ENCODE measurements at regions not wholly inside any gene's neighbourhood (a gene's known extent, or its start where the extent isn't known, plus 50 kb on each side); places are given as distances from the start of the nearest gene placed in this dataset.

- Mint-ChIP-seq H3K36me3 (peaks cover 0 to 4% (median 0%) of the 10 kb centered on the region in 3 donors), H3K27me3 (ENCODE audit: low read depth in 3 of 3) (peaks cover 0 to 6% (median 2%) of the 10 kb centered on the region in 3 donors), H3K4me3 (no peak overlapping the region), H3K27ac (no peak overlapping the region), H3K4me1 (no peaks in the 10 kb centered on the region), H3K9me3 (peaks cover 0 to 2% (median 0%) of the 10 kb centered on the region in 6 donors)
- DNase-seq: no peak
Observed at GRCh38 chr2:145038041-145038525, 518.2 kb upstream of the ZEB2 start.

GRCh38 chr2:145036421-145037011 is 516.6 kb upstream of the ZEB2 start:
- no peak overlapping the region for H3K27ac Mint-ChIP-seq
- H3K36me3 Mint-ChIP-seq: no peaks in the 10 kb centered on the region
- no peaks in the 10 kb centered on the region for H3K4me1 Mint-ChIP-seq
- no peak overlapping the region for H3K4me3 Mint-ChIP-seq
- peaks cover 0 to 2% (median 0%) of the 10 kb centered on the region in 6 donors for H3K9me3 Mint-ChIP-seq
- no peak for DNase-seq
- peaks cover 0 to 4% (median 2%) of the 10 kb centered on the region in 3 donors for H3K27me3 Mint-ChIP-seq (ENCODE audit: low read depth in 3 of 3)

DNA sequence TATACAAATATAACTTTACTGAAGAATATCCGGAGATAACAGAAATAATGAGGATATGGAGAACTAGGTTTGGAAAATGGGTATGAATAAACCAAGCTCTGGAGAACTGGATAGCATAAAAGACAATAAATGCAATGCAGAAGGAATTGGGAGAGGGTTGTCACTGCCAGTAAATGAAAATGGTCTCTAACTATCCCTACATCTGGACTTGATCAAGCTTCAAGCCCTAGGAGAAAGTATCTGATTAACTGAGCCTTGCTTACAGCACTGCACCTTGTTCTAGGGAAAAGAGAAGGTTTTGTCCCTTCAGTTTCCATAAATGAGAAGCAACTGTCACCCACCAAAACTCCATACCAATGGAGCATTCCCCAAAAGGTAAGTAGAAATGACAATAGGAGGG is 514.6 kb upstream of the ZEB2 start:
- no peak overlapping the region for H3K4me3 Mint-ChIP-seq
- peaks cover 0 to 2% (median 0%) of the 10 kb centered on the region in 6 donors for H3K9me3 Mint-ChIP-seq
- H3K27ac Mint-ChIP-seq: no peak overlapping the region
- H3K36me3 Mint-ChIP-seq: no peaks in the 10 kb centered on the region
- no peak for DNase-seq
- H3K27me3 Mint-ChIP-seq (ENCODE audit: low read depth in 3 of 3): peaks cover 0 to 4% (median 4%) of the 10 kb centered on the region in 3 donors
- no peaks in the 10 kb centered on the region for H3K4me1 Mint-ChIP-seq

GRCh38 chr2:145033438-145033837 is 513.5 kb upstream of the ZEB2 start:
- no peak for DNase-seq
- Mint-ChIP-seq H3K36me3 (no peaks in the 10 kb centered on the region), H3K4me1 (no peaks in the 10 kb centered on the region), H3K4me3 (no peak overlapping the region), H3K27ac (no peak overlapping the region), H3K27me3 (ENCODE audit: low read depth in 3 of 3) (peaks cover 0 to 4% (median 4%) of the 10 kb centered on the region in 3 donors), H3K9me3 (peaks cover 0 to 2% (median 0%) of the 10 kb centered on the region in 6 donors)

DNA sequence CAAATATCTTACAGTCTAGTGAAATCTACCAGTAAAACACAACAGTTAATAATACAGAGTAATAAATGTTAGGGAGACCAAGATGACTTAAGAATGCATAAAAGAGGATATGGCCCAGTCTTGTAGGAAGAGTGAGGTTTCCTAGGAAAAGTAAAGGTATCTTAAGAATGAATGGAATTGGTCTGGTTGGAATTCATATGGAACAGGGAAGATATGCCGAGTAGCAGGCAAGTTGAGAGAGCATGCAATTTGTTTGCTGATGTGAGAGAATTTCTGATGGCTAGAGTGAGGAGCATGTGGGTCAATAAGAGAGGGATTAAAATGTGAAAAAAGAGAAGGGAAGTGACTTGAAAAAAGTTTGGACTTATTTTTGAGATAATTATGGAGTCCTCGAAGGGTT is 512.9 kb upstream of the ZEB2 start:
- peaks cover 0 to 2% (median 0%) of the 10 kb centered on the region in 6 donors for H3K9me3 Mint-ChIP-seq
- no peaks in the 10 kb centered on the region for H3K4me1 Mint-ChIP-seq
- no peak for DNase-seq
- H3K4me3 Mint-ChIP-seq: no peak overlapping the region
- H3K36me3 Mint-ChIP-seq: no peaks in the 10 kb centered on the region
- peaks cover 0 to 4% (median 4%) of the 10 kb centered on the region in 3 donors for H3K27me3 Mint-ChIP-seq (ENCODE audit: low read depth in 3 of 3)
- H3K27ac Mint-ChIP-seq: no peak overlapping the region

DNA sequence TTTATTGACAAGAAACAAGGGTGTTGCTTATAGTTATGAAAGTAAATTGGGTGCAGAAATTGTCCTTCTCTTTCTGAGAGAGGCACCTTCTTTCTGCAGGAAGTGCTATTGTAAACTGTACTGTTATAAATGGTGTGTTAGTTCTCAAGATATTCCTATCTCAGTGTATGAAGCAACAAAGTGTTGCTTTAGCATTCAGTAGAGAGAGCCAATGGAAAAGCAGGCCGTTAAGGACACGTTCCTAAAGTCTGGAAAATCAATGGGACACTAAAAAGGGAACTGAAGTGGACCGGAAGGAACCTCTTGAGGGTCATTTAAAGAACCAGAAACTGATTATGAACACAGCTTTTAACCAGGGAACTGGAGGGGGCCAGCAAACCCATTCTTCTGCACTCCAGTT is 510.0 kb upstream of the ZEB2 start:
- H3K27ac Mint-ChIP-seq: no peak overlapping the region
- H3K36me3 Mint-ChIP-seq: no peaks in the 10 kb centered on the region
- DNase-seq: no peak

GRCh38 chr2:145029081-145029480 is 509.2 kb upstream of the ZEB2 start:
- Mint-ChIP-seq H3K9me3 (no peaks in the 10 kb centered on the region), H3K27ac (no peak overlapping the region), H3K36me3 (no peaks in the 10 kb centered on the region), H3K4me1 (no peaks in the 10 kb centered on the region), H3K4me3 (no peak overlapping the region), H3K27me3 (ENCODE audit: low read depth in 3 of 3) (peaks cover 0 to 10% (median 0%) of the 10 kb centered on the region in 3 donors)
- no peak for DNase-seq

More for the DNA sequence above, 510.0 kb upstream of the ZEB2 start:
- peaks cover 0 to 8% (median 0%) of the 10 kb centered on the region in 3 donors for H3K27me3 Mint-ChIP-seq (ENCODE audit: low read depth in 3 of 3)
- H3K4me3 Mint-ChIP-seq: no peak overlapping the region
- peaks cover 0 to under 1% (median 0%) of the 10 kb centered on the region in 6 donors for H3K9me3 Mint-ChIP-seq
- H3K4me1 Mint-ChIP-seq: no peaks in the 10 kb centered on the region

GRCh38 chr2:145028101-145028920 is 508.4 kb upstream of the ZEB2 start:
- no peak overlapping the region for H3K27ac Mint-ChIP-seq
- no peak overlapping the region for H3K4me3 Mint-ChIP-seq
- H3K27me3 Mint-ChIP-seq (ENCODE audit: low read depth in 3 of 3): peaks cover 0 to 10% (median 0%) of the 10 kb centered on the region in 3 donors
- DNase-seq: no peak
- no peaks in the 10 kb centered on the region for H3K9me3 Mint-ChIP-seq
- H3K4me1 Mint-ChIP-seq: no peaks in the 10 kb centered on the region
- no peaks in the 10 kb centered on the region for H3K36me3 Mint-ChIP-seq

- H3K27ac Mint-ChIP-seq: no peak overlapping the region
- no peak for DNase-seq
Observed at GRCh38 chr2:145026456-145027455, 506.8 kb upstream of the ZEB2 start.

DNA sequence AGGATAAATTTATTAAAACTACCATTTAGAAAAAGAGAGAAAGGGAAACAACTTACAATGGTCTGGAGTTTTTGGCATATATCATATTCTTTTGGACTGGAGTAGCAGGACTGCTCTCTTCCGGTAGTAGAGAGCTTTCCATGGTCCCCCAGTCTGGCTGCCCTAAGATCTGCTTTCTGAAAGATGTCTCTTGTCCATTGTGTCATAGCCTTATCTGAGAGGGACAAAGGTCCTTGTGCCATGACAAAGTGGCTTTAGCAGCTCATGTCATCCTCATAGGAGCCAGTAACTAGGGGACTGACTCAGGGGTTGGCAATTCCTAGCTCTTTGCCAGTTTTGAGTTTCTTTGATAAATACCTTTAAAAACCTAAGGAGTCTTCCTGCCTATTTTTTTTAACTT is 505.5 kb upstream of the ZEB2 start:
- Mint-ChIP-seq H3K4me1 (peaks cover 0 to 5% of the 10 kb centered on the region in 2 donors), H3K36me3 (peaks cover 0 to 4% (median 0%) of the 10 kb centered on the region in 3 donors), H3K9me3 (no peaks in the 10 kb centered on the region), H3K27ac (no peak overlapping the region), H3K27me3 (ENCODE audit: low read depth in 3 of 3) (peaks cover 0 to 10% (median 3%) of the 10 kb centered on the region in 3 donors), H3K4me3 (no peak overlapping the region)
- DNase-seq: no peak

More at GRCh38 chr2:145026456-145027455, 506.8 kb upstream of the ZEB2 start:
- H3K27me3 Mint-ChIP-seq (ENCODE audit: low read depth in 3 of 3): peaks cover 0 to 10% (median 3%) of the 10 kb centered on the region in 3 donors
- H3K4me3 Mint-ChIP-seq: no peak overlapping the region
- H3K36me3 Mint-ChIP-seq: peaks cover 0 to 4% (median 0%) of the 10 kb centered on the region in 3 donors
- no peaks in the 10 kb centered on the region for H3K9me3 Mint-ChIP-seq
- peaks cover 0 to 5% of the 10 kb centered on the region in 2 donors for H3K4me1 Mint-ChIP-seq

DNA sequence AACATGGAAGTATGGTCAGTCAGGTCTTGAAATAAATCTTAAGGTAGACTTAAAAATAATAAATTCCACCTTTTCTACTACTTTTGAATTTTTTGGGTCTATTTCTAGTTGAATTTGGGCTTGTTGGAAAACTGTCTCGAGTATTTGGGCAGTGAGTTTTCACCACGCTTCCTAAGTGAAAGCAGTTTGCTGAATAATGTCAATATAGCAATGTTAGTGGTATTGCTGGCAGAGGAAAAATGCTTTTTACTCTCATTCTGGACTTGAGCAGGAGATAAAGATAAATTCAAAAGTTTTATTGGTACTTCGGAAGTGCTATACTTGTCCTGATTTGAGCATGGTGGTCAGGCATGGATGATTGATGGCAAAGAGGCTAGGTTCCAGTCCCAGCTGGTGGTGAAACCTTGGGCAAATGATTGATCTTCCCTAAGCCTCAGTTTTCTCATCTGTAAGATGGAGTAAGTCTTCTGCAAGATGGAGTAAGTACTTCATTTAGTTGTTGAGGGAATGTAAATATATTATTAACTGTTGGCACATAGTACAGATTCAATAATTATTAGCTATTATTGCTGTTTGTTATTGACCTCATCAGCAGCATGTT is 503.5 kb upstream of the ZEB2 start:
- H3K36me3 Mint-ChIP-seq: peaks cover 0 to 4% (median 0%) of the 10 kb centered on the region in 3 donors
- H3K27ac Mint-ChIP-seq: no peak overlapping the region
- H3K27me3 Mint-ChIP-seq (ENCODE audit: low read depth in 3 of 3): peaks cover 3 to 6% (median 5%) of the 10 kb centered on the region in 3 donors
- no peak for DNase-seq
- peaks cover 0 to 5% of the 10 kb centered on the region in 2 donors for H3K4me1 Mint-ChIP-seq
- no peaks in the 10 kb centered on the region for H3K9me3 Mint-ChIP-seq
- H3K4me3 Mint-ChIP-seq: no peak overlapping the region

DNA sequence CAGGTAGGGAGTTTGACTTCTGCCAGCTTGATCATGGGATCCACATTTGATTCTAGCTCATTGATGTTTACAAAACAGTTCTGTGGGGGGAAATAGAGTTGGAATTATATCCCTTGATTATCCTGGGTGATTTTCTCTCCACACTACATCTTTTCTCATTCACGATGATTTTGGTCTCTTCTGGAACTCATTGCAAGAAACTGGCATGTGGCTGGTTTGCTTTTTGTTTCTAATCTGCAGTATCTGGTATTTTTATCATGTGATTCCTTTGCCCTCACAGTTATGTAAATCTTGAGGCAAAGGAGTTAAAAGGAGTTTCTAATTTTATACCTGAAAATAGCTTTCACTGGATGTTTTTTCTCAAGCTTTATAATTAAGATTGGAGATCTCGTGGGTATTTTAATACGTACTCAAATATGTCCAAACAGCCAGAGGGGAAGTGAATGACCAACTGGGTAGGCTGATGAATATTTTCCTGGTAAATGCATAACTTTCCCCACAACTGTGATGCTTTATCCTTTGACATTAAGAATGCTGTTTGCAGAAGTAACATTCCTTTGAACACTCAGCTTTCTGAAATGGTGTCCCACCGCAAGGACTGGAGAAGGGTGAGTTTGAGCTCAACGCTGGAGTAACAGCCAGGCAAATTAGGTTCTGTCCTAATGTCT is 502.9 kb upstream of the ZEB2 start:
- no peak for DNase-seq
- peaks cover 0 to 4% (median 0%) of the 10 kb centered on the region in 3 donors for H3K36me3 Mint-ChIP-seq
- peaks cover 3 to 6% (median 5%) of the 10 kb centered on the region in 3 donors for H3K27me3 Mint-ChIP-seq (ENCODE audit: low read depth in 3 of 3)
- peaks cover 0 to 5% of the 10 kb centered on the region in 2 donors for H3K4me1 Mint-ChIP-seq
- H3K9me3 Mint-ChIP-seq: no peaks in the 10 kb centered on the region
- H3K4me3 Mint-ChIP-seq: no peak overlapping the region
- H3K27ac Mint-ChIP-seq: no peak overlapping the region
